ENCODE measurements at regions not wholly inside any gene's neighbourhood (a gene's known extent, or its start where the extent isn't known, plus 50 kb on each side); places are given as distances from the start of the nearest gene placed in this dataset.
"Not testable (repeated sequence)": the region's sequence is repeated elsewhere in the genome, so short reads cannot be mapped to it uniquely, and the experiment has no call there.

DNA sequence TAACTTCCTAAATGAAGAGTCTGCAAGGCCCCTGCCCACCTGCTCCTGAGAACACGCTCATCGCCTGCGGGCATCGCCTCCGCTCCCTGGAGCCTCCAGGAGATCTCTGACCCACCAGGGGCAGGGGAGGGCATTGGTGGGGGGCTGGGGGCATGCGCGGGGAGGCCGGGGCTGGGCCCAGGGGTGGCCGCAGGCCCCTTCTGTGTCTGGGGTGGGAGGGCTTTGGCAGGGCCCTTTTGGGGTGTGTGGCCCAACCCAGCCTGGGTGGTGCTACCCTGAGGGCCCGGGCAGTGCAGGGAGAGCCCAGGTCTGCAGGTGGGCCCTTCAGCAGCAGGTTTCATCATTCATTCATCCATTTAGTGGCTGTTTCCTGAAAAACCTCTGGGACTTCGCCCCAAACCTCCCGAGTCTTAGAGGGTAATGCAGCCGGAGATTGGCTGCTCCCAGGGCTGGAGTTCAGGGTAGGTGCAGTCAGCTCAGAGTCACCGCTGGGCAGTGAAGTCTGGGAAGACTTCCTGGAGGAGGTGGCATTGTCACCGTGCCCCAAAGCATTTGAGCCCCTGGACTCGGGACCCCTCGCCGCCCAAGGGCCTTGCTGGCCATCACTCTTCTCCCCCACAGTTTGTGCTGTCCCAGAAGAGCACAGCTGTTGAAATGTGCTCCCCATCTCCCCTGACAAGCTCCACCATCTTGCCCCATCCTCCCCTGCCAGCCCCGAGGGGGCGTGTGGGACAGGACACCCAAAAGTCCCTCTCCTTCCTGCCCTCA, 255.1 kb downstream of the PARP8 start:
- Histone ChIP-seq H3K4me3 (ENCODE audit: low read length in 3 of 3) (no peak overlapping the region), H3K9ac (ENCODE audit: low read length in 3 of 3) (no peak overlapping the region), H3K27ac (ENCODE audit: low read depth in 2 of 2, low read length in 2 of 2) (no peak overlapping the region), H3K9me3 (ENCODE audit: control insufficient read depth in 2 of 3, insufficient read depth in 1 of 3, low read length in 3 of 3) (no peaks in the 10 kb centered on the region), H3K27me3 (ENCODE audit: control insufficient read depth, insufficient read depth, low read length) (no peaks in the 10 kb centered on the region), H3K36me3 (ENCODE audit: control insufficient read depth in 2 of 3, insufficient read depth in 3 of 3, low read length in 3 of 3) (no peaks in the 10 kb centered on the region), H3K4me1 (ENCODE audit: control insufficient read depth in 2 of 3, insufficient read depth in 2 of 3, low read depth in 1 of 3, low read length in 3 of 3) (no peaks in the 10 kb centered on the region)
- intact Hi-C loops (cut with DNase I): no loop called here
- no peak for DNase-seq
- no peak for FAIRE-seq
- TF ChIP-seq, protein P1, sequence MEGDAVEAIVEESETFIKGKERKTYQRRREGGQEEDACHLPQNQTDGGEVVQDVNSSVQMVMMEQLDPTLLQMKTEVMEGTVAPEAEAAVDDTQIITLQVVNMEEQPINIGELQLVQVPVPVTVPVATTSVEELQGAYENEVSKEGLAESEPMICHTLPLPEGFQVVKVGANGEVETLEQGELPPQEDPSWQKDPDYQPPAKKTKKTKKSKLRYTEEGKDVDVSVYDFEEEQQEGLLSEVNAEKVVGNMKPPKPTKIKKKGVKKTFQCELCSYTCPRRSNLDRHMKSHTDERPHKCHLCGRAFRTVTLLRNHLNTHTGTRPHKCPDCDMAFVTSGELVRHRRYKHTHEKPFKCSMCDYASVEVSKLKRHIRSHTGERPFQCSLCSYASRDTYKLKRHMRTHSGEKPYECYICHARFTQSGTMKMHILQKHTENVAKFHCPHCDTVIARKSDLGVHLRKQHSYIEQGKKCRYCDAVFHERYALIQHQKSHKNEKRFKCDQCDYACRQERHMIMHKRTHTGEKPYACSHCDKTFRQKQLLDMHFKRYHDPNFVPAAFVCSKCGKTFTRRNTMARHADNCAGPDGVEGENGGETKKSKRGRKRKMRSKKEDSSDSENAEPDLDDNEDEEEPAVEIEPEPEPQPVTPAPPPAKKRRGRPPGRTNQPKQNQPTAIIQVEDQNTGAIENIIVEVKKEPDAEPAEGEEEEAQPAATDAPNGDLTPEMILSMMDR (IDR thresholded peaks at IDR 0.05; ENCODE audit: borderline replicate concordance, extremely low read depth, insufficient read depth): no peak

- H3K27me3 ChIP-seq (ENCODE audit: control insufficient read depth, insufficient read depth, low read length); H3K9ac ChIP-seq (ENCODE audit: low read length in 3 of 3); FAIRE-seq; intact Hi-C loops (cut with DNase I); DNase-seq; H3K4me1 ChIP-seq (ENCODE audit: control insufficient read depth in 2 of 3, insufficient read depth in 2 of 3, low read depth in 1 of 3, low read length in 3 of 3); H3K27ac ChIP-seq (ENCODE audit: low read depth in 2 of 2, low read length in 2 of 2); H3K36me3 ChIP-seq (ENCODE audit: control insufficient read depth in 2 of 3, insufficient read depth in 3 of 3, low read length in 3 of 3); H3K9me3 ChIP-seq (ENCODE audit: control insufficient read depth in 2 of 3, insufficient read depth in 1 of 3, low read length in 3 of 3): not testable (repeated sequence)
- H3K4me3 ChIP-seq (ENCODE audit: low read length in 3 of 3): peak overlapping the region in 1 of 3 donors; percentile 29
- TF ChIP-seq, protein P1 (IDR thresholded peaks at IDR 0.05; ENCODE audit: borderline replicate concordance, extremely low read depth, insufficient read depth): peak; percentile 5
Observed at GRCh38 chr5:50922134-50922941, 255.9 kb downstream of the PARP8 start.

DNA sequence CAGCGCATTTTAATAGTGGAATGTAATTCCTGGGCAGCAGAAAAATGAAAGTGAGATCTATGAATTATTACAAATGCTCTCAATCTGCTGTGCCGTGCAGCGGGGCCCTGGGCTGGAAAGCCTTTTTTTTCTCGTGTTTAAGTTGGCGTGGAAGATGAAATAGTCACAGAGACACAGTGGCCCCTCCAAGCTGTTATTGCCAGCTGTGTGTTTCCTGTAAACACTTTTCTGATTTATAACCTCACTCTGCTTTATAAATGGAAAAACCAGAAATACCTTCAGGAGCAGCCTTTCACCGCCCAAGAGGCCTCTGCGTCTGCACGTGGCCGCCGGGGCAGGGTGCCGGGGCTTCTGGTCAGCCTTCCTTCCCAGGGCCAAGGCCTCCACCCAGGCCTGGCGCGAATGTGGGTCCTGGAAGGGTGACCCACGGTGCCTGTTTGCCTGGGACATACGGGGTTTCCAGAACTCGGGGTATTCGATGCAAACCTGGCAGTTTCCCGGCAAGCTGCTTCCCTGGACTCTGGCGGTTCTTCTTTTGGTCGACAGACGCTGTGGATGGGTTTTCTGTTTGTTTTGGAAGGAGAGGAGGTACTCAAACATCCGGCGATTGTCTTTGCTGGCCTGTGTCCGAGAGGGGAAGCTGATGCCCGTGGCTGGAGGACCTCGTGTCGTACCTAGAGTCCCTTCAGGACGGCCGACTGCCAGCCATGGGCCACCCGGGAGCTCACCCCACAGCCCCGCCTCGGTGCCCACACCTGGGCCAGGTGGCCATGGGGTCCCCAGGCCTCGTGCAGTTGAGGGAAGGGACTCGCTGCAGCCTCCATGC, 256.7 kb downstream of the PARP8 start:
- DNase-seq (peak in 2 of 5 donors; percentile 29 to 82), FAIRE-seq (no peak)
- Histone ChIP-seq H3K4me1 (ENCODE audit: control insufficient read depth in 2 of 3, insufficient read depth in 2 of 3, low read depth in 1 of 3, low read length in 3 of 3) (no peaks in the 10 kb centered on the region), H3K9ac (ENCODE audit: low read length in 3 of 3) (no peak overlapping the region), H3K36me3 (ENCODE audit: control insufficient read depth in 2 of 3, insufficient read depth in 3 of 3, low read length in 3 of 3) (no peaks in the 10 kb centered on the region), H3K4me3 (ENCODE audit: low read length in 3 of 3) (peak overlapping the region in 1 of 3 donors; percentile 29), H3K27me3 (ENCODE audit: control insufficient read depth, insufficient read depth, low read length) (no peaks in the 10 kb centered on the region), H3K27ac (ENCODE audit: low read depth in 2 of 2, low read length in 2 of 2) (no peak overlapping the region), H3K9me3 (ENCODE audit: control insufficient read depth in 2 of 3, insufficient read depth in 1 of 3, low read length in 3 of 3) (no peaks in the 10 kb centered on the region)
- intact Hi-C loops (cut with DNase I): no loop called here
- TF ChIP-seq, protein P1 (IDR thresholded peaks at IDR 0.05; ENCODE audit: borderline replicate concordance, extremely low read depth, insufficient read depth): no peak
